ENCODE measurements at regions not wholly inside any gene's neighbourhood (a gene's known extent, or its start where the extent isn't known, plus 50 kb on each side); places are given as distances from the start of the nearest gene placed in this dataset.

GRCh38 chr10:129293991-129294700 is 172.9 kb upstream of the MGMT start:
- H3K27ac Mint-ChIP-seq = no peak overlapping the region
- TF ChIP-seq EZH2 (IDR thresholded peaks at IDR 0.05) (no peak), CTCF (IDR thresholded peaks at IDR 0.05) (no peak), EZH2phosphoT487 (IDR thresholded peaks at IDR 0.05) (no peak)

GRCh38 chr10:129294944-129295343 is 172.1 kb upstream of the MGMT start:
- no peaks in the 10 kb centered on the region for H3K27me3 Mint-ChIP-seq (ENCODE audit: insufficient read depth, low read depth)
- H3K27ac ChIP-seq = no peak overlapping the region
- no peaks in the 10 kb centered on the region for H3K27me3 ChIP-seq
- H3K4me1 Mint-ChIP-seq = no peaks in the 10 kb centered on the region
- no peaks in the 10 kb centered on the region for H3K36me3 Mint-ChIP-seq
- H3K36me3 ChIP-seq = no peaks in the 10 kb centered on the region
- no peak for DNase-seq (ENCODE audit: low spot score)
- TF ChIP-seq CTCF (IDR thresholded peaks at IDR 0.05) (no peak), EZH2phosphoT487 (IDR thresholded peaks at IDR 0.05) (no peak), EZH2 (IDR thresholded peaks at IDR 0.05) (no peak)
- H3K4me3 ChIP-seq = no peak overlapping the region
- no peaks in the 10 kb centered on the region for H3F3A ChIP-seq (ENCODE audit: low read depth)
- no peak overlapping the region for H3K9ac ChIP-seq
- H4K20me1 ChIP-seq (ENCODE audit: low read depth) = no peaks in the 10 kb centered on the region
- no peaks in the 10 kb centered on the region for H3K9me3 ChIP-seq (ENCODE audit: low read depth)
- H3K27ac Mint-ChIP-seq = no peak overlapping the region
- no peak overlapping the region for H2AFZ ChIP-seq (replicated peaks)
- no peaks in the 10 kb centered on the region for H3K79me2 ChIP-seq (ENCODE audit: low read depth)
- H3K4me2 ChIP-seq = no peak overlapping the region
- H3K4me3 Mint-ChIP-seq = no peak overlapping the region
- no peaks in the 10 kb centered on the region for H3K4me1 ChIP-seq
- H3K9me3 Mint-ChIP-seq = no peaks in the 10 kb centered on the region

More at GRCh38 chr10:129293991-129294700, 172.9 kb upstream of the MGMT start:
- Mint-ChIP-seq H3K27me3 (ENCODE audit: insufficient read depth, low read depth) (no peaks in the 10 kb centered on the region), H3K4me3 (no peak overlapping the region), H3K36me3 (no peaks in the 10 kb centered on the region), H3K9me3 (no peaks in the 10 kb centered on the region), H3K4me1 (no peaks in the 10 kb centered on the region)
- no peak overlapping the region for H2AFZ ChIP-seq (replicated peaks)
- no peak overlapping the region for H3K4me3 ChIP-seq
- H3K79me2 ChIP-seq (ENCODE audit: low read depth) = no peaks in the 10 kb centered on the region
- DNase-seq (ENCODE audit: low spot score) = no peak
- H3K9me3 ChIP-seq (ENCODE audit: low read depth) = no peaks in the 10 kb centered on the region
- no peak overlapping the region for H3K9ac ChIP-seq
- H3K36me3 ChIP-seq = no peaks in the 10 kb centered on the region
- H3K27me3 ChIP-seq = no peaks in the 10 kb centered on the region
- H4K20me1 ChIP-seq (ENCODE audit: low read depth) = no peaks in the 10 kb centered on the region
- no peak overlapping the region for H3K4me2 ChIP-seq
- H3K4me1 ChIP-seq = no peaks in the 10 kb centered on the region
- H3K27ac ChIP-seq = no peak overlapping the region
- H3F3A ChIP-seq (ENCODE audit: low read depth) = no peaks in the 10 kb centered on the region

- Histone ChIP-seq H3K9ac (no peak overlapping the region), H3K4me2 (no peak overlapping the region), H3K4me3 (no peak overlapping the region), H3K4me1 (peaks cover 17% of the 10 kb centered on the region), H3K79me2 (ENCODE audit: low read depth) (no peaks in the 10 kb centered on the region), H3K27ac (no peak overlapping the region), H3K36me3 (no peaks in the 10 kb centered on the region), H4K20me1 (ENCODE audit: low read depth) (no peaks in the 10 kb centered on the region), H3F3A (ENCODE audit: low read depth) (no peaks in the 10 kb centered on the region), H3K27me3 (no peaks in the 10 kb centered on the region), H2AFZ (replicated peaks) (no peak overlapping the region), H3K9me3 (ENCODE audit: low read depth) (no peaks in the 10 kb centered on the region)
- H3K36me3 Mint-ChIP-seq = no peaks in the 10 kb centered on the region
- no peak overlapping the region for H3K4me3 Mint-ChIP-seq
- H3K27ac Mint-ChIP-seq = no peak overlapping the region
- TF ChIP-seq CTCF (IDR thresholded peaks at IDR 0.05) (no peak), EZH2phosphoT487 (IDR thresholded peaks at IDR 0.05) (no peak), EZH2 (IDR thresholded peaks at IDR 0.05) (no peak)
- H3K27me3 Mint-ChIP-seq (ENCODE audit: insufficient read depth, low read depth) = peaks cover 2% of the 10 kb centered on the region
- H3K4me1 Mint-ChIP-seq = no peaks in the 10 kb centered on the region
- peaks cover 3% of the 10 kb centered on the region for H3K9me3 Mint-ChIP-seq
- DNase-seq (ENCODE audit: low spot score) = no peak
Observed at GRCh38 chr10:129305046-129305445, 162.0 kb upstream of the MGMT start.
